GM06990 (cell line): ENCODE measurements at regions not wholly inside any gene's neighbourhood (a gene's known extent, or its start where the extent isn't known, plus 50 kb on each side); places are given as distances from the start of the nearest gene placed in this dataset.

ENCODE experiments used
- DNase-seq: peaks from one replicate; pipeline ENCODE4 v3.0.0-alpha.2; 2011; ENCODE audit not compliant: insufficient read length; ENCODE audit errors: extremely low read depth
- H3K27me3 ChIP-seq: replicated peaks from 2 replicates; pipeline ENCODE4 v1.6.0; 2011; ENCODE audit warnings: low read length; ENCODE audit not compliant: control insufficient read depth, insufficient read depth
- H3K36me3 ChIP-seq: 2 replicates; pipeline ENCODE4 v1.5.1; 2011; ENCODE audit warnings: low read length; ENCODE audit not compliant: control insufficient read depth, insufficient read depth
- H3K4me3 ChIP-seq: replicated peaks from 2 replicates; pipeline ENCODE4 v1.5.1; 2011; ENCODE audit warnings: low read depth, mild to moderate bottlenecking, control low read depth, low read length
- CTCF ChIP-seq: IDR thresholded peaks from 2 replicates; pipeline ENCODE4 v1.5.1; 2011; ENCODE audit warnings: low read length, control low read depth, mild to moderate bottlenecking, inconsistent platforms; ENCODE audit not compliant: insufficient read depth, poor library complexity, severe bottlenecking

- no peak for DNase-seq
- no peak overlapping the region for H3K4me3 ChIP-seq
- no peak for TF ChIP-seq CTCF
- H3K27me3 ChIP-seq: no peaks in the 10 kb centered on the region
- no peaks in the 10 kb centered on the region for H3K36me3 ChIP-seq
Measured at GRCh38 chr17:63150490-63150889, 184.5 kb downstream of the TANC2 start.

DNA sequence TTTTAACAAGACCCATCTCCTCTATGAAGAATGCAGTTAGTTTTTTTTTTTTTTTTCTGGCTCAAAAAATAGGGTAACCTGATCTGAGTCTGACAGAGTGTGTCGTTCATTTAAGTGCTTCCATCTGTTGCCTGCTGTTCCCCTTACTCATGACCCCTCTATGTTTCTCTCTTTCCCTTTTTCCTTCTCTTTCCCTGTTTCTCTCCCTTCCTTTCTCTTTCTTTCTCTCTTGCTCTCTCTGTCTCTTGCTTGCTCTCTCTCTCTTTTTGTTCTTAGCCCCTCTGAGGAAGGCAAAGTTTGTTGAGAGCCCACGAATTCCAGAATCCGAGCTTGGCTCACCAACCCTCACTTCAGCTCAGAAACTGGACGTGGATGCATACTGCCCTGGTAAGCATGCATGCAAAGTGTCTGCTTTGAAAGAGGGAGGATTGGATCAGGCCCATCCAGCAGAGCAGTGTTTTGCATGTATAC lies 185.0 kb downstream of the TANC2 start:
- no peak for DNase-seq
- Histone ChIP-seq H3K27me3 (no peaks in the 10 kb centered on the region), H3K36me3 (no peaks in the 10 kb centered on the region), H3K4me3 (no peak overlapping the region)
- no peak for TF ChIP-seq CTCF

- DNase-seq: peak; percentile 7
- Histone ChIP-seq H3K4me3 (no peak overlapping the region), H3K27me3 (no peaks in the 10 kb centered on the region), H3K36me3 (no peaks in the 10 kb centered on the region)
- no peak for TF ChIP-seq CTCF
Measured at GRCh38 chr17:63151941-63152523, 186.0 kb downstream of the TANC2 start.

GRCh38 chr17:63153488-63153887 lies 187.5 kb downstream of the TANC2 start:
- Histone ChIP-seq H3K27me3 (no peaks in the 10 kb centered on the region), H3K36me3 (no peaks in the 10 kb centered on the region), H3K4me3 (no peak overlapping the region)
- TF ChIP-seq CTCF: no peak
- no peak for DNase-seq

- no peak overlapping the region for H3K4me3 ChIP-seq
- no peak for TF ChIP-seq CTCF
- DNase-seq: no peak
Measured at GRCh38 chr17:63154586-63155244, 188.7 kb downstream of the TANC2 start.

GRCh38 chr17:63156986-63157385 lies 191.0 kb downstream of the TANC2 start:
- no peak for TF ChIP-seq CTCF
- no peaks in the 10 kb centered on the region for H3K27me3 ChIP-seq
- no peak for DNase-seq
- no peak overlapping the region for H3K4me3 ChIP-seq
- no peaks in the 10 kb centered on the region for H3K36me3 ChIP-seq

More at GRCh38 chr17:63154586-63155244, 188.7 kb downstream of the TANC2 start:
- no peaks in the 10 kb centered on the region for H3K36me3 ChIP-seq
- no peaks in the 10 kb centered on the region for H3K27me3 ChIP-seq
